Body of pancreas (tissue), 4 donors: ENCODE measurements at regions not wholly inside any gene's neighbourhood (a gene's known extent, or its start where the extent isn't known, plus 50 kb on each side); places are given as distances from the start of the nearest gene placed in this dataset.

ENCODE experiments used
- ATAC-seq: fragments of 150-250 bp; one replicate; pipeline ENCODE4 v1.9.1; 2016
- DNase-seq, 4 donors: peaks; one replicate each; pipeline ENCODE4 v3.0.0-alpha.2; 2019
- H3K27ac ChIP-seq, 4 donors: fragments of 200-600 bp; sonication (generic); 1 replicate in 3 of 4; 2 replicates in 1 of 4; pipeline versions ENCODE4 v1.5.1 to v1.6.1; 2016 to 2019; ENCODE audit warnings: mild to moderate bottlenecking in 1 of 4, mixed read lengths in 1 of 4, moderate library complexity in 1 of 4
- H3K27me3 ChIP-seq, 2 donors: fragments of 200-600 bp; sonication (generic); one replicate each; pipeline ENCODE4 v1.6.0; 2016; ENCODE audit warnings: mild to moderate bottlenecking in 1 of 2
- H3K36me3 ChIP-seq, 2 donors: fragments of 200-600 bp; sonication (generic); replicated peaks in 1 of 2; 2 replicates each; pipeline ENCODE4 v1.5.1; 2016; ENCODE audit warnings: low read depth in 2 of 2; ENCODE audit not compliant: insufficient read depth in 1 of 2
- H3K4me1 ChIP-seq: fragments of 200-600 bp; sonication (generic); one replicate; pipeline ENCODE4 v1.6.0; 2016
- H3K4me3 ChIP-seq, 2 donors: fragments of 200-600 bp; sonication (generic); 1 replicate in 1 of 2; 2 replicates in 1 of 2; pipeline ENCODE4 v1.5.1; 2016 to 2019
- H3K9me3 ChIP-seq, 3 donors: fragments of 200-600 bp; sonication (generic); 1 replicate in 2 of 3; 2 replicates in 1 of 3; pipeline ENCODE4 v1.5.1; 2016
- CTCF ChIP-seq, 7 experiments: fragments of 450-650 bp in 4 of 7; fragments of 200-600 bp in 3 of 7; sonication (generic) in 3 of 7; IDR thresholded peaks; one replicate each; pipeline ENCODE4 v1.5.1; 2016 to 2019; ENCODE audit warnings: antibody characterized with exemption in 7 of 7
- POLR2A ChIP-seq, 3 donors: fragments of 450-650 bp; IDR thresholded peaks; one replicate each; pipeline ENCODE4 v1.6.1; 2016; ENCODE audit warnings: antibody characterized with exemption in 3 of 3, mild to moderate bottlenecking in 2 of 3
- WGBS, 2 donors: methylation state at CpG; one replicate each; pipeline ENCODE4 v1.1.5; 2017; 5-methylcytosine and 5-hydroxymethylcytosine counted together
- intact Hi-C: fragments of 100-400 bp; cut with DNase I; formaldehyde crosslinking; loops from one replicate; pipeline ENCODE4 v1.15.1; 2023

GRCh38 chr21:16287046-16287445 is 557.3 kb downstream of the USP25 start:
- no peaks in the 10 kb centered on the region for H3K36me3 ChIP-seq
- no peaks in the 10 kb centered on the region for H3K4me1 ChIP-seq
- H3K27ac ChIP-seq: no peak overlapping the region
- H3K9me3 ChIP-seq: no peaks in the 10 kb centered on the region
- DNase-seq: no peak
- 26 to 28% methylated on average over 2 of the region's 2 CpGs for WGBS, 2 donors
- TF ChIP-seq POLR2A (IDR thresholded peaks at IDR 0.05) (no peak), CTCF (IDR thresholded peaks at IDR 0.05) (no peak)
- no peaks in the 10 kb centered on the region for H3K27me3 ChIP-seq
- no peak overlapping the region for H3K4me3 ChIP-seq
- intact Hi-C loops: no loop called here
- ATAC-seq: no peak

GRCh38 chr21:16291296-16291695 is 561.5 kb downstream of the USP25 start:
- no peak overlapping the region for H3K27ac ChIP-seq
- no peak for DNase-seq
- no peaks in the 10 kb centered on the region for H3K9me3 ChIP-seq
- WGBS, 2 donors: 29 to 37% methylated on average over 7 of the region's 7 CpGs
- no peak overlapping the region for H3K4me3 ChIP-seq
- H3K36me3 ChIP-seq: no peaks in the 10 kb centered on the region
- no peaks in the 10 kb centered on the region for H3K4me1 ChIP-seq
- H3K27me3 ChIP-seq: no peaks in the 10 kb centered on the region
- intact Hi-C loops: no loop called here
- TF ChIP-seq POLR2A (IDR thresholded peaks at IDR 0.05) (no peak), CTCF (IDR thresholded peaks at IDR 0.05) (no peak)
- ATAC-seq: no peak

GRCh38 chr21:16294128-16294527 is 564.3 kb downstream of the USP25 start:
- TF ChIP-seq CTCF (IDR thresholded peaks at IDR 0.05): no peak
- no peak for TF ChIP-seq POLR2A (IDR thresholded peaks at IDR 0.05)
- intact Hi-C loops: no loop called here
- Histone ChIP-seq H3K9me3 (no peaks in the 10 kb centered on the region), H3K27me3 (no peaks in the 10 kb centered on the region), H3K36me3 (no peaks in the 10 kb centered on the region), H3K27ac (no peak overlapping the region), H3K4me1 (no peaks in the 10 kb centered on the region), H3K4me3 (no peak overlapping the region)
- whole genome bisulfite sequencing, 2 donors: 68 to 75% methylated on average over 5 of the region's 5 CpGs
- DNase-seq (no peak), ATAC-seq (no peak)

DNA sequence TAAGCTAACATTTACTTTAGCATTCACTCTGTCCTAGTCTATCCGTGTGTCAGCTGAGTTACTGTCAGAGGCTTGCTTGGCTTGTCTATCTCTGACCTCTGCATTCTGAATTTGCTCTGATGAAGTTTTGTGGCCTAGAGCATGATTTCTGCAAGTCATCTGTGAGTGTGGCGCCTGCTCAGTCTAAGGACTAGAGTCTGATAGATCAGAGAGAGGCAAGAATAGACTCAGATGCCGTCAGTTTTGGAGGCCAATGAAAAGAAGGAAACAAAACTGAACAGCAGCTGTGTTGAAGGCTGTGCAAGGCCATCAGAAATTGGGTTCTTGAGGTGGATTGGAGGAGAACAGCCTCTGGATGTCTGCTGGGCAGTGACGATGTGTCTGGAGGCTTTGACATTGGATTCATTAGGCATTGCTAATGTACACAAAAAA is 573.1 kb downstream of the USP25 start:
- DNase-seq: peak in 3 of 4 donors; percentile 19 to 29 (median 24)
- Histone ChIP-seq H3K27me3 (no peaks in the 10 kb centered on the region), H3K4me3 (no peak overlapping the region), H3K4me1 (no peaks in the 10 kb centered on the region), H3K36me3 (no peaks in the 10 kb centered on the region), H3K9me3 (no peaks in the 10 kb centered on the region), H3K27ac (no peak overlapping the region)
- peak; percentile 35 for ATAC-seq
- WGBS, 2 donors: 56 to 58% methylated on average over 4 of the region's 4 CpGs
- intact Hi-C loops: no loop called here
- TF ChIP-seq POLR2A (IDR thresholded peaks at IDR 0.05) (no peak), CTCF (IDR thresholded peaks at IDR 0.05) (no peak)

- no peaks in the 10 kb centered on the region for H3K9me3 ChIP-seq
- no peak for ATAC-seq
- no peaks in the 10 kb centered on the region for H3K27me3 ChIP-seq
- H3K4me3 ChIP-seq: no peak overlapping the region
- DNase-seq: no peak
- no peak overlapping the region for H3K27ac ChIP-seq
- H3K36me3 ChIP-seq: no peaks in the 10 kb centered on the region
- intact Hi-C loops: no loop called here
- 34 to 37% methylated on average over 6 of the region's 6 CpGs for WGBS, 2 donors
- TF ChIP-seq CTCF (IDR thresholded peaks at IDR 0.05) (no peak), POLR2A (IDR thresholded peaks at IDR 0.05) (no peak)
- H3K4me1 ChIP-seq: no peaks in the 10 kb centered on the region
Observed at GRCh38 chr21:16304174-16305095, 574.7 kb downstream of the USP25 start.
